ENCODE measurements at regions not wholly inside any gene's neighbourhood (a gene's known extent, or its start where the extent isn't known, plus 50 kb on each side); places are given as distances from the start of the nearest gene placed in this dataset.

GRCh38 chr3:163482695-163483094 is 1595.6 kb downstream of the SI start:
- H3K27ac ChIP-seq (ENCODE audit: insufficient read depth, low read length, poor library complexity, severe bottlenecking): no peak overlapping the region
- Mint-ChIP-seq H3K36me3 (no peaks in the 10 kb centered on the region), H3K27me3 (no peaks in the 10 kb centered on the region), H3K4me3 (no peak overlapping the region), H3K9me3 (peaks cover 0 to 7% (median 4%) of the 10 kb centered on the region in 7 donors), H3K27ac (no peak overlapping the region), H3K4me1 (no peaks in the 10 kb centered on the region)
- H3K36me3 ChIP-seq (ENCODE audit: control insufficient read depth, insufficient read depth, low read length): no peaks in the 10 kb centered on the region
- H3K9me3 ChIP-seq (ENCODE audit: control insufficient read depth in 2 of 2, low read length in 2 of 2): no peaks in the 10 kb centered on the region
- H3K4me1 ChIP-seq (ENCODE audit: control insufficient read depth, insufficient read depth, low read length, poor library complexity, severe bottlenecking): no peaks in the 10 kb centered on the region
- no peak overlapping the region for H3K4me3 ChIP-seq (ENCODE audit: low read depth, low read length)
- DNase-seq: no peak
- no peak for ATAC-seq (ENCODE audit: low read depth in 2 of 2)
- H3K27me3 ChIP-seq (ENCODE audit: control insufficient read depth, insufficient read depth, low read length): no peaks in the 10 kb centered on the region

DNA sequence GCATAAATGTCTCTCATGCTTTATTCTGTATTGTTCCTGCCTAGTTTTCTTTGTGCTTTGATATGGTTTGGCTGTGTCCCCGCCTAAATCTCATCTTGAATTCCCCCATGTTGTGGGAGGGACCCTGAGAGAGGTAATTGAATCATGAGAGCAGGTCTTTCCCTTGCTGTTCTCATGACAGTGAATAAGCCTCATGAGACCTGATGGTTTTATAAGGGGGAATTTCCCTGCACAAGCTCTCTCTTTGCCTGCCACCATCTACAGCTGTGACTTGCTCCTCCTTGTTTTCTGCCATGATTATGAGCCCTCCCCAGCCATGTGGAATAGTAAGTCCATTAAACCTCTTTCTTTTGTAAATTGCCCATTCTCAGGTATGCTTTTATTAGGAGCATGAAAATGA is 1596.6 kb downstream of the SI start:
- ATAC-seq (ENCODE audit: low read depth in 2 of 2): no peak
- H3K4me1 Mint-ChIP-seq: no peaks in the 10 kb centered on the region
- Histone ChIP-seq H3K4me3 (ENCODE audit: low read depth, low read length) (no peak overlapping the region), H3K27me3 (ENCODE audit: control insufficient read depth, insufficient read depth, low read length) (no peaks in the 10 kb centered on the region), H3K36me3 (ENCODE audit: control insufficient read depth, insufficient read depth, low read length) (no peaks in the 10 kb centered on the region), H3K4me1 (ENCODE audit: control insufficient read depth, insufficient read depth, low read length, poor library complexity, severe bottlenecking) (no peaks in the 10 kb centered on the region), H3K9me3 (ENCODE audit: control insufficient read depth in 2 of 2, low read length in 2 of 2) (no peaks in the 10 kb centered on the region), H3K27ac (ENCODE audit: insufficient read depth, low read length, poor library complexity, severe bottlenecking) (no peak overlapping the region)
- H3K4me3 Mint-ChIP-seq: no peak overlapping the region
- no peaks in the 10 kb centered on the region for H3K36me3 Mint-ChIP-seq
- no peak for DNase-seq
- peaks cover 0 to 7% (median 4%) of the 10 kb centered on the region in 7 donors for H3K9me3 Mint-ChIP-seq
- no peaks in the 10 kb centered on the region for H3K27me3 Mint-ChIP-seq
- H3K27ac Mint-ChIP-seq: no peak overlapping the region

- Mint-ChIP-seq H3K9me3 (peaks cover 0 to 15% (median 6%) of the 10 kb centered on the region in 7 donors), H3K36me3 (no peaks in the 10 kb centered on the region)
Measured at GRCh38 chr3:163476179-163476578, 1602.1 kb downstream of the SI start.

GRCh38 chr3:163474766-163475165 is 1603.5 kb downstream of the SI start:
- Mint-ChIP-seq H3K27me3 (no peaks in the 10 kb centered on the region), H3K4me3 (no peak overlapping the region), H3K9me3 (peaks cover 0 to 15% (median 4%) of the 10 kb centered on the region in 7 donors), H3K27ac (no peak overlapping the region), H3K36me3 (no peaks in the 10 kb centered on the region), H3K4me1 (no peaks in the 10 kb centered on the region)
- no peak overlapping the region for H3K27ac ChIP-seq (ENCODE audit: insufficient read depth, low read length, poor library complexity, severe bottlenecking)
- H3K27me3 ChIP-seq (ENCODE audit: control insufficient read depth, insufficient read depth, low read length): no peaks in the 10 kb centered on the region
- H3K36me3 ChIP-seq (ENCODE audit: control insufficient read depth, insufficient read depth, low read length): no peaks in the 10 kb centered on the region
- H3K4me1 ChIP-seq (ENCODE audit: control insufficient read depth, insufficient read depth, low read length, poor library complexity, severe bottlenecking): no peaks in the 10 kb centered on the region
- ATAC-seq (ENCODE audit: low read depth in 2 of 2) (no peak), DNase-seq (no peak)
- no peak overlapping the region for H3K4me3 ChIP-seq (ENCODE audit: low read depth, low read length)
- H3K9me3 ChIP-seq (ENCODE audit: control insufficient read depth in 2 of 2, low read length in 2 of 2): peaks cover 4% of the 10 kb centered on the region in 2 experiments

More at GRCh38 chr3:163476179-163476578, 1602.1 kb downstream of the SI start:
- H3K27me3 Mint-ChIP-seq: no peaks in the 10 kb centered on the region
- no peaks in the 10 kb centered on the region for H3K36me3 ChIP-seq (ENCODE audit: control insufficient read depth, insufficient read depth, low read length)
- no peaks in the 10 kb centered on the region for H3K4me1 ChIP-seq (ENCODE audit: control insufficient read depth, insufficient read depth, low read length, poor library complexity, severe bottlenecking)
- peaks cover 4% of the 10 kb centered on the region in 2 experiments for H3K9me3 ChIP-seq (ENCODE audit: control insufficient read depth in 2 of 2, low read length in 2 of 2)
- H3K27ac ChIP-seq (ENCODE audit: insufficient read depth, low read length, poor library complexity, severe bottlenecking): no peak overlapping the region
- no peak for DNase-seq
- no peaks in the 10 kb centered on the region for H3K4me1 Mint-ChIP-seq
- no peak overlapping the region for H3K4me3 ChIP-seq (ENCODE audit: low read depth, low read length)
- no peaks in the 10 kb centered on the region for H3K27me3 ChIP-seq (ENCODE audit: control insufficient read depth, insufficient read depth, low read length)
- H3K27ac Mint-ChIP-seq: no peak overlapping the region
- ATAC-seq (ENCODE audit: low read depth in 2 of 2): no peak
- no peak overlapping the region for H3K4me3 Mint-ChIP-seq

- no peak for DNase-seq
- no peaks in the 10 kb centered on the region for H3K36me3 Mint-ChIP-seq
- H3K9me3 ChIP-seq (ENCODE audit: control insufficient read depth in 2 of 2, low read length in 2 of 2): peaks cover 0 to 4% of the 10 kb centered on the region in 2 experiments
- no peaks in the 10 kb centered on the region for H3K4me1 Mint-ChIP-seq
- no peak overlapping the region for H3K4me3 ChIP-seq (ENCODE audit: low read depth, low read length)
- no peaks in the 10 kb centered on the region for H3K36me3 ChIP-seq (ENCODE audit: control insufficient read depth, insufficient read depth, low read length)
- no peak overlapping the region for H3K4me3 Mint-ChIP-seq
- no peak for ATAC-seq (ENCODE audit: low read depth in 2 of 2)
- no peak overlapping the region for H3K27ac ChIP-seq (ENCODE audit: insufficient read depth, low read length, poor library complexity, severe bottlenecking)
- H3K4me1 ChIP-seq (ENCODE audit: control insufficient read depth, insufficient read depth, low read length, poor library complexity, severe bottlenecking): no peaks in the 10 kb centered on the region
- H3K27me3 Mint-ChIP-seq: no peaks in the 10 kb centered on the region
- H3K27ac Mint-ChIP-seq: no peak overlapping the region
- peaks cover 0 to 29% (median 8%) of the 10 kb centered on the region in 7 donors for H3K9me3 Mint-ChIP-seq
- H3K27me3 ChIP-seq (ENCODE audit: control insufficient read depth, insufficient read depth, low read length): no peaks in the 10 kb centered on the region
Measured at GRCh38 chr3:163468531-163469335, 1609.6 kb downstream of the SI start.

GRCh38 chr3:163462446-163462845 is 1615.8 kb downstream of the SI start:
- Histone ChIP-seq H3K36me3 (ENCODE audit: control insufficient read depth, insufficient read depth, low read length) (no peaks in the 10 kb centered on the region), H3K4me1 (ENCODE audit: control insufficient read depth, insufficient read depth, low read length, poor library complexity, severe bottlenecking) (no peaks in the 10 kb centered on the region), H3K4me3 (ENCODE audit: low read depth, low read length) (no peak overlapping the region), H3K27ac (ENCODE audit: insufficient read depth, low read length, poor library complexity, severe bottlenecking) (no peak overlapping the region), H3K9me3 (ENCODE audit: control insufficient read depth in 2 of 2, low read length in 2 of 2) (no peaks in the 10 kb centered on the region), H3K27me3 (ENCODE audit: control insufficient read depth, insufficient read depth, low read length) (no peaks in the 10 kb centered on the region)
- DNase-seq (no peak), ATAC-seq (ENCODE audit: low read depth in 2 of 2) (no peak)
- Mint-ChIP-seq H3K27ac (no peak overlapping the region), H3K36me3 (no peaks in the 10 kb centered on the region), H3K9me3 (peaks cover 0 to 10% (median 5%) of the 10 kb centered on the region in 7 donors), H3K4me1 (no peaks in the 10 kb centered on the region), H3K27me3 (no peaks in the 10 kb centered on the region), H3K4me3 (no peak overlapping the region)

- no peak overlapping the region for H3K4me3 ChIP-seq (ENCODE audit: low read depth, low read length)
- ATAC-seq (ENCODE audit: low read depth in 2 of 2) (no peak), DNase-seq (no peak)
- no peak overlapping the region for H3K27ac ChIP-seq (ENCODE audit: insufficient read depth, low read length, poor library complexity, severe bottlenecking)
- H3K27me3 ChIP-seq (ENCODE audit: control insufficient read depth, insufficient read depth, low read length): no peaks in the 10 kb centered on the region
- no peak overlapping the region for H3K4me3 Mint-ChIP-seq
- H3K27me3 Mint-ChIP-seq: no peaks in the 10 kb centered on the region
- H3K36me3 Mint-ChIP-seq: no peaks in the 10 kb centered on the region
- H3K4me1 Mint-ChIP-seq: no peaks in the 10 kb centered on the region
- H3K36me3 ChIP-seq (ENCODE audit: control insufficient read depth, insufficient read depth, low read length): no peaks in the 10 kb centered on the region
- peaks cover 0 to 27% (median 8%) of the 10 kb centered on the region in 7 donors for H3K9me3 Mint-ChIP-seq
- H3K27ac Mint-ChIP-seq: no peak overlapping the region
- H3K9me3 ChIP-seq (ENCODE audit: control insufficient read depth in 2 of 2, low read length in 2 of 2): no peaks in the 10 kb centered on the region
- no peaks in the 10 kb centered on the region for H3K4me1 ChIP-seq (ENCODE audit: control insufficient read depth, insufficient read depth, low read length, poor library complexity, severe bottlenecking)
Measured at GRCh38 chr3:163450698-163451097, 1627.6 kb downstream of the SI start.

DNA sequence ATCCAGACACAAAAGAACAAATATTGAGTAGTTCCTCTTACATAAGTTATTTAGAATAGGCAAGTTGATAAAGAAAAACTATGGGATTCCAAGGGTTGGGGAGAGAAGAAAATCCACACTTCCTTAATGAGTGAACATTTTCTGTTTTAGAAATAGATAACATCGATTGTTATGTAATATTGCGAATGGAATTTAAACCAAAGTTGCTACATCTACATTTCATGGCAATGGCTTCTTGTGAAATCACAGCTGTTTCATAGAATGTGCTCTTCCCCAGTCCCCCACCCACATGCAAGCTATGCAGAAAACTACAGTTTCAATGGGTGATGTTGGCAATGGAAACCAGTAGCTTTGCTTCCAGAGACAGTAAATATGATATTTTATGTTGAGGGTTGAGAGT is 1639.5 kb downstream of the SI start:
- Histone ChIP-seq H3K36me3 (ENCODE audit: control insufficient read depth, insufficient read depth, low read length) (no peaks in the 10 kb centered on the region), H3K27me3 (ENCODE audit: control insufficient read depth, insufficient read depth, low read length) (no peaks in the 10 kb centered on the region), H3K9me3 (ENCODE audit: control insufficient read depth in 2 of 2, low read length in 2 of 2) (peaks cover 3 to 4% of the 10 kb centered on the region in 2 experiments), H3K27ac (ENCODE audit: insufficient read depth, low read length, poor library complexity, severe bottlenecking) (no peak overlapping the region), H3K4me3 (ENCODE audit: low read depth, low read length) (no peak overlapping the region), H3K4me1 (ENCODE audit: control insufficient read depth, insufficient read depth, low read length, poor library complexity, severe bottlenecking) (no peaks in the 10 kb centered on the region)
- Mint-ChIP-seq H3K4me3 (no peak overlapping the region), H3K36me3 (no peaks in the 10 kb centered on the region), H3K27ac (no peak overlapping the region), H3K27me3 (no peaks in the 10 kb centered on the region), H3K4me1 (no peaks in the 10 kb centered on the region), H3K9me3 (peaks cover 0 to 10% (median 4%) of the 10 kb centered on the region in 7 donors)
- ATAC-seq (ENCODE audit: low read depth in 2 of 2): no peak
- DNase-seq: no peak

Data from CD4-positive, CD25-positive, alpha-beta regulatory T cell (primary cell).